DND-41 (cell line): ENCODE measurements at regions not wholly inside any gene's neighbourhood (a gene's known extent, or its start where the extent isn't known, plus 50 kb on each side); places are given as distances from the start of the nearest gene placed in this dataset.

Experiments used
- EZH2 ChIP-seq: IDR thresholded peaks from 3 replicates; pipeline ENCODE4 v1.6.1; 2012; ENCODE audit warnings: borderline replicate concordance, low read depth, mild to moderate bottlenecking, moderate library complexity, low read length, inconsistent platforms; ENCODE audit not compliant: severe bottlenecking
- TF ChIP-seq, protein P1 (sequence below): IDR thresholded peaks from 2 replicates; pipeline ENCODE4 v1.5.1; 2012; ENCODE audit warnings: borderline replicate concordance, low read length, moderate library complexity, mild to moderate bottlenecking; ENCODE audit not compliant: poor library complexity, severe bottlenecking; ENCODE audit errors: extremely low read depth

DNA sequence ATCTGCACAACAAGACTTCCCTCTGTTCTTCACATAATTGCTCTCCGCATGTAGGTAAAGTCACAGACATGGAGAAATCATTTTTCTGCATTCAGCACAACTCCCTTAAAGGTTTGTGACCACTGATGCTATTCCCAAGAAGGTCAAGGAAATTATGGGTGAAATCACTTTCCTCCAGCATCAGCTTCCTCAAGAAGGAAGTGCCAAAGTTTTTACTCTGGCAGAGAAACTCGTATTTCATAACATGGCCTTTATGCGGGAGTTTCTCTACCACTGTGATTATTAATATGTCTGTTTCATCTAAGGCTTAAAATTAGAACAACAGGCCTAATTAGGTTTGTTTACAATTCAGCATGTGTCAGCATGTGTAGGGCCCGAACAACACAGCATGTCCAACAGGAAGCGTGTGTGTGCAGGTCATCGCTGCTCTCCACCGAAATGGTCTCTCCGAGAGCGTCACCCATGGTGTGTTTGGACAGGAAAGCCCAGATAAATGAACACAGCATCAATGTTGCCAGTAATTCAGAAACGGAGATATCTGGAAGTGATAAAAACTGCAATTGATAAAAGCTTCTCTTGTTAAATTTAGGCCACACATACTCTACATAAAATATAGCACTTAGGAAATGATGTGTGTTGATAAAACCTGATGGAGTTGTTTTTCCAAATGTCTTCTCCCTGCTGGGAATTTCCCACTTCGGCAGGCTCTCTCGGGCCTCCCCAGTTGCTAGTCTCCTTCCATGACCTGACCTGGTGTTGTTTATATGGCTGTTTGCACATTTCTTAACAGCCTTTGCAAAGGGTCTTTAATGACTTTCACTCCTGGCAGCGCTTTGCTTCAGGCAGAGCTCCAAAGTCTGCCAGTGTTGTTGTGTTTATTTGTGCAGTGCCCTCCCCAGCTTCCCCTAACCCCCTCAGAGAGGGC, 265.1 kb upstream of the CEP162 start:
- TF ChIP-seq, protein P1, sequence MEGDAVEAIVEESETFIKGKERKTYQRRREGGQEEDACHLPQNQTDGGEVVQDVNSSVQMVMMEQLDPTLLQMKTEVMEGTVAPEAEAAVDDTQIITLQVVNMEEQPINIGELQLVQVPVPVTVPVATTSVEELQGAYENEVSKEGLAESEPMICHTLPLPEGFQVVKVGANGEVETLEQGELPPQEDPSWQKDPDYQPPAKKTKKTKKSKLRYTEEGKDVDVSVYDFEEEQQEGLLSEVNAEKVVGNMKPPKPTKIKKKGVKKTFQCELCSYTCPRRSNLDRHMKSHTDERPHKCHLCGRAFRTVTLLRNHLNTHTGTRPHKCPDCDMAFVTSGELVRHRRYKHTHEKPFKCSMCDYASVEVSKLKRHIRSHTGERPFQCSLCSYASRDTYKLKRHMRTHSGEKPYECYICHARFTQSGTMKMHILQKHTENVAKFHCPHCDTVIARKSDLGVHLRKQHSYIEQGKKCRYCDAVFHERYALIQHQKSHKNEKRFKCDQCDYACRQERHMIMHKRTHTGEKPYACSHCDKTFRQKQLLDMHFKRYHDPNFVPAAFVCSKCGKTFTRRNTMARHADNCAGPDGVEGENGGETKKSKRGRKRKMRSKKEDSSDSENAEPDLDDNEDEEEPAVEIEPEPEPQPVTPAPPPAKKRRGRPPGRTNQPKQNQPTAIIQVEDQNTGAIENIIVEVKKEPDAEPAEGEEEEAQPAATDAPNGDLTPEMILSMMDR, result no peak
- no peak for TF ChIP-seq EZH2
